Thyroid gland (tissue), 4 donors: ENCODE measurements at regions not wholly inside any gene's neighbourhood (a gene's known extent, or its start where the extent isn't known, plus 50 kb on each side); places are given as distances from the start of the nearest gene placed in this dataset.
"Not testable (repeated sequence)": the region's sequence is repeated elsewhere in the genome, so short reads cannot be mapped to it uniquely, and the experiment has no call there.

Experiments used
- DNase-seq, 2 donors: peaks; one replicate each; pipeline ENCODE4 v3.0.0-alpha.2; 2019
- H3K27ac ChIP-seq, 3 donors: fragments of 200-600 bp; sonication (generic); 1 replicate in 2 of 3; 2 replicates in 1 of 3; pipeline ENCODE4 v1.5.1; 2016 to 2019; ENCODE audit warnings: mild to moderate bottlenecking in 1 of 3, moderate library complexity in 1 of 3
- H3K27me3 ChIP-seq: fragments of 200-600 bp; sonication (generic); one replicate; pipeline ENCODE4 v1.5.1; 2019
- H3K36me3 ChIP-seq, 2 donors: fragments of 200-600 bp; sonication (generic); one replicate each; pipeline ENCODE4 v1.5.1; 2016 to 2019
- H3K4me1 ChIP-seq, 2 donors: fragments of 200-600 bp; sonication (generic); one replicate each; pipeline ENCODE4 v1.5.1; 2017 to 2019
- H3K4me3 ChIP-seq, 3 donors: fragments of 200-600 bp; sonication (generic); replicated peaks in 1 of 3; 1 replicate in 2 of 3; 2 replicates in 1 of 3; pipeline ENCODE4 v1.5.1; 2016; ENCODE audit warnings: mild to moderate bottlenecking in 1 of 3
- H3K9me3 ChIP-seq: fragments of 200-600 bp; sonication (generic); one replicate; pipeline ENCODE4 v1.5.1; 2017
- POLR2A ChIP-seq, 2 donors: fragments of 450-650 bp; IDR thresholded peaks; one replicate each; pipeline ENCODE4 v1.6.1; 2017; ENCODE audit warnings: antibody characterized with exemption in 2 of 2, mild to moderate bottlenecking in 2 of 2, moderate library complexity in 1 of 2
- WGBS, 2 donors: methylation state at CpG; one replicate each; pipeline ENCODE4 v1.1.5; 2017; 5-methylcytosine and 5-hydroxymethylcytosine counted together
- intact Hi-C: fragments of 100-400 bp; cut with DNase I; formaldehyde crosslinking; loops from one replicate; pipeline ENCODE4 v1.15.1; 2023
- TF ChIP-seq, protein P1 (sequence below), 6 experiments: fragments of 200-600 bp in 3 of 6; fragments of 450-650 bp in 3 of 6; sonication (generic) in 3 of 6; IDR thresholded peaks; one replicate each; pipeline ENCODE4 v1.5.1; 2016 to 2019; ENCODE audit warnings: antibody characterized with exemption in 6 of 6, mild to moderate bottlenecking in 2 of 6, inconsistent platforms in 1 of 6, moderate library complexity in 1 of 6

DNA sequence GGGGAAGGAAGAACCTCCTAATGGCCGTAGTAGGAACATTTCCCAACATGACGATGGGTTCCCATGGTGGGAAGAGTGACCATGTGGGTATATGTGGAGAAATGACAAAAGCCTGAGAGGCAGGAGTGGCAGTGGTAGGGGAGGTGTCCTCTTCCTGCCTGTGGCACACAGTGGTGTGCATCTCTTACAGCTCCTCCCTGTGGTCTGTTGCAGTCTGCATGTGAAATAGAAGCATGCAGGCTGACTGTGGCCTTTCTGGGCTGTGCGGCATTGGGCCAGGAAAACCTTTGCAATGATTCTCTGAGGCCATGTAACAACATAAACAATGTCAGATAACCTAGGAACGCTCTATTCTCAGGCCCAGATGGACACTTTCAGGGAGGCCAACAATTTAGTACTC is 84.0 kb downstream of the LACC1 start:
- Histone ChIP-seq H3K4me3 (no peak overlapping the region), H3K36me3 (no peaks in the 10 kb centered on the region), H3K27me3 (no peaks in the 10 kb centered on the region), H3K4me1 (no peaks in the 10 kb centered on the region), H3K9me3 (no peaks in the 10 kb centered on the region), H3K27ac (no peak overlapping the region)
- intact Hi-C loops: no loop called here
- TF ChIP-seq, protein P1, sequence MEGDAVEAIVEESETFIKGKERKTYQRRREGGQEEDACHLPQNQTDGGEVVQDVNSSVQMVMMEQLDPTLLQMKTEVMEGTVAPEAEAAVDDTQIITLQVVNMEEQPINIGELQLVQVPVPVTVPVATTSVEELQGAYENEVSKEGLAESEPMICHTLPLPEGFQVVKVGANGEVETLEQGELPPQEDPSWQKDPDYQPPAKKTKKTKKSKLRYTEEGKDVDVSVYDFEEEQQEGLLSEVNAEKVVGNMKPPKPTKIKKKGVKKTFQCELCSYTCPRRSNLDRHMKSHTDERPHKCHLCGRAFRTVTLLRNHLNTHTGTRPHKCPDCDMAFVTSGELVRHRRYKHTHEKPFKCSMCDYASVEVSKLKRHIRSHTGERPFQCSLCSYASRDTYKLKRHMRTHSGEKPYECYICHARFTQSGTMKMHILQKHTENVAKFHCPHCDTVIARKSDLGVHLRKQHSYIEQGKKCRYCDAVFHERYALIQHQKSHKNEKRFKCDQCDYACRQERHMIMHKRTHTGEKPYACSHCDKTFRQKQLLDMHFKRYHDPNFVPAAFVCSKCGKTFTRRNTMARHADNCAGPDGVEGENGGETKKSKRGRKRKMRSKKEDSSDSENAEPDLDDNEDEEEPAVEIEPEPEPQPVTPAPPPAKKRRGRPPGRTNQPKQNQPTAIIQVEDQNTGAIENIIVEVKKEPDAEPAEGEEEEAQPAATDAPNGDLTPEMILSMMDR (IDR thresholded peaks at IDR 0.05): no peak
- no peak for TF ChIP-seq POLR2A (IDR thresholded peaks at IDR 0.05)
- DNase-seq: no peak
- WGBS, 2 donors: 87 to 98% methylated on average over 4 of the region's 4 CpGs

GRCh38 chr13:43964698-43965458 is 85.2 kb downstream of the LACC1 start:
- intact Hi-C loops: no loop called here

DNA sequence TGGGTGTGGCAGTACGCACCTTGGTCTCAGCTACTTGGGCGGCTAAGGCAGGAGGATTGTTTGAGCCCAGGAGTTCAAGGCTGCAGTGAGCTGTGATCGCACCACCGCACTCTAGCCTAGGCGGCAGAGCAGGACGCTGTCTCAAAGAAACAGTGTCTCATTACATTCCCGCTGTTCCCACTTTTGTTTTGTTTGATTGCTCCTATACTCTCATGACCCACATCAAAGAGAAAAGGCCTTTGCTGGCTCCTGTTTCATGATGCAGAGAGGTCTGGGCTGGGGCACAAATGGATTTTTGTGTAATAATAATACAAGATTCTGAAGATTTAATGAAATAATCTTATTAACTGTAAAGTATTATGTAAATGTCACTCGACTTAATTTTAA is 85.7 kb downstream of the LACC1 start:
- intact Hi-C loops: no loop called here
- Histone ChIP-seq H3K27me3 (no peaks in the 10 kb centered on the region), H3K4me3 (no peak overlapping the region), H3K27ac (no peak overlapping the region), H3K36me3 (no peaks in the 10 kb centered on the region), H3K9me3 (no peaks in the 10 kb centered on the region), H3K4me1 (no peaks in the 10 kb centered on the region)
- WGBS, 2 donors: 75 to 88% methylated on average over 8 of the region's 8 CpGs
- TF ChIP-seq, protein P1 (IDR thresholded peaks at IDR 0.05): no peak
- TF ChIP-seq POLR2A (IDR thresholded peaks at IDR 0.05): no peak
- no peak for DNase-seq

More at GRCh38 chr13:43964698-43965458, 85.2 kb downstream of the LACC1 start:
- H3K9me3 ChIP-seq: no peaks in the 10 kb centered on the region
- H3K36me3 ChIP-seq: no peaks in the 10 kb centered on the region
- no peak overlapping the region for H3K27ac ChIP-seq
- no peaks in the 10 kb centered on the region for H3K4me1 ChIP-seq
- H3K27me3 ChIP-seq: no peaks in the 10 kb centered on the region
- H3K4me3 ChIP-seq: no peak overlapping the region
- WGBS, 2 donors: 79 to 85% methylated on average over 2 of the region's 2 CpGs
- DNase-seq: no peak
- no peak for TF ChIP-seq POLR2A (IDR thresholded peaks at IDR 0.05)
- TF ChIP-seq, protein P1 (IDR thresholded peaks at IDR 0.05): no peak

DNA sequence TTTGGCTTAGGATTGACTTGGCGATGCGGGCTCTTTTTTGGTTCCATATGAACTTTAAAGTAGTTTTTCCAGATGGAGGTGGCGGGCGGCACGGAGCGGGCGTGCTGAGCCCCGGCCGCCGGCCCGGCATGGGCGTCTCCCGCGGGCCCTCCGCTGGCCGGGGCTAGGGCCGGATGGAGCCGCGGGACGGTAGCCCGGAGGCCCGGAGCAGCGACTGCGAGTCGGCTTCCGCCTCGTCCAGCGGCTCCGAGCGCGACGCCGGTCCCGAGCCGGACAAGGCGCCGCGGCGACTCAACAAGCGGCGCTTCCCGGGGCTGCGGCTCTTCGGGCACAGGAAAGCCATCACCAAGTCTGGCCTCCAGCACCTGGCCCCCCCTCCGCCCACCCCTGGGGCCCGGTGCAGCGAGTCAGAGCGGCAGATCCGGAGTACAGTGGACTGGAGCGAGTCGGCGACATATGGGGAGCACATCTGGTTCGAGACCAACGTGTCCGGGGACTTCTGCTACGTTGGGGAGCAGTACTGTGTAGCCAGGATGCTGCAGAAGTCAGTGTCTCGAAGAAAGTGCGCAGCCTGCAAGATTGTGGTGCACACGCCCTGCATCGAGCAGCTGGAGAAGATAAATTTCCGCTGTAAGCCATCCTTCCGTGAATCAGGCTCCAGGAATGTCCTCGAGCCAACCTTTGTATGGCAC is 88.7 kb downstream of the LACC1 start:
- DNase-seq, intact Hi-C loops: not testable (repeated sequence)

DNA sequence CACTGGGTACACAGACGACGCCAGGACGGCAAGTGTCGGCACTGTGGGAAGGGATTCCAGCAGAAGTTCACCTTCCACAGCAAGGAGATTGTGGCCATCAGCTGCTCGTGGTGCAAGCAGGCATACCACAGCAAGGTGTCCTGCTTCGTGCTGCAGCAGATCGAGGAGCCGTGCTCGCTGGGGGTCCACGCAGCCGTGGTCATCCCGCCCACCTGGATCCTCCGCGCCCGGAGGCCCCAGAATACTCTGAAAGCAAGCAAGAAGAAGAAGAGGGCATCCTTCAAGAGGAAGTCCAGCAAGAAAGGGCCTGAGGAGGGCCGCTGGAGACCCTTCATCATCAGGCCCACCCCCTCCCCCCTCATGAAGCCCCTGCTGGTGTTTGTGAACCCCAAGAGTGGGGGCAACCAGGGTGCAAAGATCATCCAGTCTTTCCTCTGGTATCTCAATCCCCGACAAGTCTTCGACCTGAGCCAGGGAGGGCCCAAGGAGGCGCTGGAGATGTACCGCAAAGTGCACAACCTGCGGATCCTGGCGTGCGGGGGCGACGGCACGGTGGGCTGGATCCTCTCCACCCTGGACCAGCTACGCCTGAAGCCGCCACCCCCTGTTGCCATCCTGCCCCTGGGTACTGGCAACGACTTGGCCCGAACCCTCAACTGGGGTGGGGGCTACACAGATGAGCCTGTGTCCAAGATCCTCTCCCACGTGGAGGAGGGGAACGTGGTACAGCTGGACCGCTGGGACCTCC is 89.4 kb downstream of the LACC1 start:
- H3K9me3 ChIP-seq, H3K4me1 ChIP-seq, H3K27me3 ChIP-seq, intact Hi-C loops, H3K36me3 ChIP-seq, H3K27ac ChIP-seq, H3K4me3 ChIP-seq, DNase-seq: not testable (repeated sequence)
- 92% methylated on average over 22 to 23 of the region's 33 CpGs for WGBS, 2 donors

More for the DNA sequence above, 88.7 kb downstream of the LACC1 start:
- not testable (repeated sequence) for H3K4me1 ChIP-seq, H3K27ac ChIP-seq, H3K36me3 ChIP-seq, H3K27me3 ChIP-seq, H3K4me3 ChIP-seq, H3K9me3 ChIP-seq
- WGBS, 2 donors: 85 to 91% methylated on average over 15 to 42 of the region's 63 CpGs

DNA sequence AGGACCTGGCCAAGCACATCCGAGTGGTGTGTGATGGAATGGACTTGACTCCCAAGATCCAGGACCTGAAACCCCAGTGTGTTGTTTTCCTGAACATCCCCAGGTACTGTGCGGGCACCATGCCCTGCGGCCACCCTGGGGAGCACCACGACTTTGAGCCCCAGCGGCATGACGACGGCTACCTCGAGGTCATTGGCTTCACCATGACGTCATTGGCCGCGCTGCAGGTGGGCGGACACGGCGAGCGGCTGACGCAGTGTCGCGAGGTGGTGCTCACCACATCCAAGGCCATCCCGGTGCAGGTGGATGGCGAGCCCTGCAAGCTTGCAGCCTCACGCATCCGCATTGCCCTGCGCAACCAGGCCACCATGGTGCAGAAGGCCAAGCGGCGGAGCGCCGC is 90.2 kb downstream of the LACC1 start:
- whole genome bisulfite sequencing, 2 donors: 83 to 97% methylated on average over 1 to 17 of the region's 27 CpGs
- H3K9me3 ChIP-seq, H3K27me3 ChIP-seq, H3K36me3 ChIP-seq, intact Hi-C loops, H3K4me1 ChIP-seq, H3K4me3 ChIP-seq, DNase-seq, H3K27ac ChIP-seq: not testable (repeated sequence)

- H3K27ac ChIP-seq, intact Hi-C loops, H3K9me3 ChIP-seq, H3K4me3 ChIP-seq, DNase-seq, H3K27me3 ChIP-seq, H3K36me3 ChIP-seq, H3K4me1 ChIP-seq: not testable (repeated sequence)
- WGBS, 2 donors: 98 to 99% methylated on average over 24 to 25 of the region's 36 CpGs
These were observed 91.0 kb downstream of the LACC1 start for GRCh38 chr13:43970520-43971242.

- WGBS, 2 donors: 96 to 100% methylated on average over 4 of the region's 19 CpGs
- DNase-seq, H3K4me1 ChIP-seq, H3K36me3 ChIP-seq, H3K4me3 ChIP-seq, H3K9me3 ChIP-seq, intact Hi-C loops, H3K27ac ChIP-seq, H3K27me3 ChIP-seq: not testable (repeated sequence)
These were observed 91.6 kb downstream of the LACC1 start for GRCh38 chr13:43971324-43971723.
